HEK293T (cell line): ENCODE measurements at regions not wholly inside any gene's neighbourhood (a gene's known extent, or its start where the extent isn't known, plus 50 kb on each side); places are given as distances from the start of the nearest gene placed in this dataset.

Source experiments
- CTCF ChIA-PET: fragments of 350-600 bp; formaldehyde crosslinking; extraction: SDS; loops from one replicate; lab custom pipeline; 2021; ENCODE audit warnings: antibody characterized with exemption, inconsistent platforms; lab: Yijun Ruan, JAX
- POLR2A ChIA-PET: fragments of 350-600 bp; formaldehyde crosslinking; extraction: SDS; loops from one replicate; lab custom pipeline; 2020; ENCODE audit warnings: antibody characterized with exemption, inconsistent platforms; lab: Yijun Ruan, JAX
- DNase-seq: peaks from one replicate; pipeline ENCODE4 v3.0.0; 2012; ENCODE audit warnings: mixed read lengths; ENCODE audit errors: extremely low spot score
- ARNT ChIP-seq: fragments of 450-650 bp; IDR thresholded peaks from 2 replicates; pipeline ENCODE4 v1.6.1; 2017; ENCODE audit warnings: mild to moderate bottlenecking
- BHLHE40 ChIP-seq: fragments of 450-650 bp; IDR thresholded peaks from 2 replicates; pipeline ENCODE4 v1.6.1; 2016; ENCODE audit warnings: mild to moderate bottlenecking, moderate library complexity, borderline replicate concordance
- CTBP1 ChIP-seq: fragments of 450-650 bp; IDR thresholded peaks from 2 replicates; pipeline ENCODE4 v1.6.1; 2016; ENCODE audit warnings: borderline replicate concordance
- ELF4 ChIP-seq: fragments of 450-650 bp; IDR thresholded peaks from 2 replicates; pipeline ENCODE4 v1.6.1; 2017; ENCODE audit warnings: antibody characterized with exemption
- FOXA1 ChIP-seq: fragments of 450-650 bp; IDR thresholded peaks from 2 replicates; pipeline ENCODE4 v1.6.1; 2016; ENCODE audit warnings: mild to moderate bottlenecking
- FOXK2 ChIP-seq: fragments of 450-650 bp; IDR thresholded peaks from 2 replicates; pipeline ENCODE4 v1.6.1; 2016; ENCODE audit warnings: mild to moderate bottlenecking
- FOXM1 ChIP-seq: fragments of 450-650 bp; IDR thresholded peaks from 2 replicates; pipeline ENCODE4 v1.6.1; 2017; ENCODE audit warnings: mild to moderate bottlenecking, borderline replicate concordance
- HDGF ChIP-seq: fragments of 450-650 bp; IDR thresholded peaks from 2 replicates; pipeline ENCODE4 v1.6.1; 2017; ENCODE audit warnings: antibody characterized with exemption, borderline replicate concordance
- L3MBTL2 ChIP-seq: fragments of 450-650 bp; conservative IDR thresholded peaks from 2 replicates; pipeline ENCODE4 v1.6.1; 2016; ENCODE audit warnings: mild to moderate bottlenecking
- LEF1 ChIP-seq: fragments of 450-650 bp; IDR thresholded peaks from 2 replicates; pipeline ENCODE4 v1.6.1; 2017; ENCODE audit warnings: mild to moderate bottlenecking, borderline replicate concordance
- NFRKB ChIP-seq: fragments of 450-650 bp; IDR thresholded peaks from 2 replicates; pipeline ENCODE4 v1.6.1; 2016; ENCODE audit warnings: mild to moderate bottlenecking, moderate library complexity
- SP1 ChIP-seq: fragments of 450-650 bp; IDR thresholded peaks from 2 replicates; pipeline ENCODE4 v1.6.1; 2017
- SUZ12 ChIP-seq: fragments of 450-650 bp; IDR thresholded peaks from 2 replicates; pipeline ENCODE4 v1.6.1; 2016; ENCODE audit warnings: mild to moderate bottlenecking
- TARDBP ChIP-seq: fragments of 450-650 bp; IDR thresholded peaks from 2 replicates; pipeline ENCODE4 v1.6.1; 2016
- ZNF384 ChIP-seq: fragments of 450-650 bp; IDR thresholded peaks from 2 replicates; pipeline ENCODE4 v1.6.1; 2016
- TF ChIP-seq, protein P1 (sequence below): fragments of 450-650 bp; IDR thresholded peaks from 2 replicates; pipeline ENCODE4 v1.6.1; 2016

DNA sequence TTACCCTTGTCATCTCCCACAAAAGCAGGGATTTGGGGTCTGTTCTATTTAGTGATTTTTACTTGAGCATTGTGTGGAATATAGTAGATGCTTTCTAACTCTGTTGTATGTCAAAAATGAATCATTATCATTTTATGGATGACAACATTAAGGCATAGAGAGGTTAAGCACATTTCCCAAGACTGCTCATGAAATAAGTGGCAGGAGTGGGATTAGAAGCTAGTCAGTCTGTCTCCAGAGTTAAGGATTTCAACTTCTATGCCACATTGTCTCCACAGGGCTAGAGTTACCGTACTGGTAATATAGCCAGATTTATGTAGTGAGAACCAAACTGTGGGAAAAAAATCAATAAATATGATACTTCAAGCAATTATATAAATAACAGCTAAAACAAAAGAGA, 170.6 kb upstream of the DCN start:
- TF ChIP-seq HDGF, result no peak
- no peak for TF ChIP-seq FOXA1
- no peak for TF ChIP-seq CTBP1
- TF ChIP-seq ZNF384, result no peak
- TF ChIP-seq TARDBP, result no peak
- TF ChIP-seq LEF1, result no peak
- TF ChIP-seq, protein P1, sequence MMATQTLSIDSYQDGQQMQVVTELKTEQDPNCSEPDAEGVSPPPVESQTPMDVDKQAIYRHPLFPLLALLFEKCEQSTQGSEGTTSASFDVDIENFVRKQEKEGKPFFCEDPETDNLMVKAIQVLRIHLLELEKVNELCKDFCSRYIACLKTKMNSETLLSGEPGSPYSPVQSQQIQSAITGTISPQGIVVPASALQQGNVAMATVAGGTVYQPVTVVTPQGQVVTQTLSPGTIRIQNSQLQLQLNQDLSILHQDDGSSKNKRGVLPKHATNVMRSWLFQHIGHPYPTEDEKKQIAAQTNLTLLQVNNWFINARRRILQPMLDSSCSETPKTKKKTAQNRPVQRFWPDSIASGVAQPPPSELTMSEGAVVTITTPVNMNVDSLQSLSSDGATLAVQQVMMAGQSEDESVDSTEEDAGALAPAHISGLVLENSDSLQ, result no peak
- TF ChIP-seq SP1, result no peak
- no peak for TF ChIP-seq ARNT
- no peak for TF ChIP-seq L3MBTL2
- no peak for TF ChIP-seq ELF4
- TF ChIP-seq BHLHE40, result no peak
- no peak for TF ChIP-seq SUZ12
- TF ChIP-seq FOXM1, result no peak
- TF ChIP-seq FOXK2, result no peak
- TF ChIP-seq NFRKB, result no peak
- no peak for DNase-seq
- POLR2A ChIA-PET, result no interaction called here
- CTCF ChIA-PET, result interaction anchor here (0.6 kb wide), 1 partner anchor 61 kb away, joined by 3 read pairs; no protein-coding TSS in a partner anchor

DNA sequence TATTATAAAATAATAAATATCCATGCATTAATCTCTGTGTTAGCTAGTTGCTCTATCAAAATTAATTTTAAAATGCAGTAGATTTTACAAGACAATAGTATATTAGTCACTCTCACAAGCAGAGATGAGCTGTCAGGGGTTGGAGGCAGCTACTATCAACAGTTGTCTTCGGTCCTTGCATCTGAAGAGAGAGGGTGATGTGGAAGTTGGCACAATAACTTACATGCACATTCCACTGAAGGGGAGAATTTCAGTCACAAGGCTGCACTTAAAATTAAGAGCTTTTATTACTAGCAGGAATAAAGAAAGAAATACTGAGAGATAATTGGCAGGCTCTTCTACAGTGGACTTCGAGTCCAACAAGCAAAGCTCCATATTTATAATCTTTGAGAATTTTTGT, 166.9 kb upstream of the DCN start:
- ChIA-PET CTCF (no interaction called here), POLR2A (no interaction called here)
- no peak for DNase-seq
- TF ChIP-seq BHLHE40, result no peak
- no peak for TF ChIP-seq ELF4

DNA sequence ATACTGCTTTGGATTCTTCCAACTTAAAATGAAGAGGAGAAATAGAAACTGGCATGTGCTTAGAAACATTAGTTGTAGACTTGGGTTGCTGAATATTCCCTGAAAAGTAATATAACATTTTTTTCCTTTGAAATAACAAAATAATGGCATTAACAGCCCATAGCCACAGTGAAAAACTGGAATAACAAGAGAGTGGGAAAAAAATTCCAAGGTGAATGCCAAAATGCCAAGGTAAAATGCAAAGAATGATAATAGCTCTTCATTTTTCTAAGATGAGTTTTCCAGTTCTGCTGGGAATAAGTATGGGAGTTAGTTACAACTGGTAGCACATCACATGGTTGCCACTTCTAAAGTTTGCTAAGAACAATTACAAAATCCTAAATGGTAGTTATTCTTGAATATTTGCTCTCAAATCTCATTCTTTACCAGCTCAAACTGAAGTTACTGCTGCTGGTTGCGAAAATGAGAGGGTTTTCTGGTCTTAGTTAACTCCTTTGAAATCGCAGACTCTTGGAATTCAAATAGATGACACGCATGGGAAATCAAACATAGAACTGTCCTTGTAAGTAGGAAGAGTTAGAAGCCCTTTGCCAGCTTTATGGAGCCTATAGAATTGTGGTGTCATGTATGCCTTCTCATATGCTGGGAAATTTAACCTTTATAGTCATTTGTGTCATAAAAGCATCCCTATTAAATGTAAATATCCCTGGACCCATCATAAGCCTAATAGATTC, 165.0 kb upstream of the DCN start:
- ChIA-PET POLR2A (no interaction called here), CTCF (no interaction called here)
- no peak for TF ChIP-seq BHLHE40
- TF ChIP-seq SP1, result no peak
- no peak for TF ChIP-seq L3MBTL2
- no peak for TF ChIP-seq ZNF384
- TF ChIP-seq ARNT, result no peak
- no peak for DNase-seq

DNA sequence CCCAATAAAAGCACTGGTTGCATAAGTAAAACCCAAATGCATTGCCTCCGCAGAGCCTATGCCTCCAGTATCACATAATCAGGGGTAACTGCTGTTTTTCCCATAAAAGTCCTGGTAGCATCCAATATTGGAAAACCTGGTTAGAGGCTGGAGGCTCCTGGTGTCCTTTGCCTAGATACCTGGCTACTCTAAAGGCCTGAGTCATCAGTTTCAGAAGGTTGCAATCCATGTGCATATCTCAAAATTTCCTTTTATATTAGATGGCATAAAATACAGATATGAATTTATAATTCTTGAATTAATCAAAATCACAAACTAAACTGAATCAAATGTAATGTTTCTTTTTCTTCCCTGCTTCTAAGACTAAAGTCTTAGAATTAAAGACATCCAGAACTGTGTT, 164.2 kb upstream of the DCN start:
- DNase-seq, result no peak
- TF ChIP-seq, protein P1, result no peak
- TF ChIP-seq SP1 (no peak), BHLHE40 (no peak)
- ChIA-PET CTCF (no interaction called here), POLR2A (no interaction called here)

DNA sequence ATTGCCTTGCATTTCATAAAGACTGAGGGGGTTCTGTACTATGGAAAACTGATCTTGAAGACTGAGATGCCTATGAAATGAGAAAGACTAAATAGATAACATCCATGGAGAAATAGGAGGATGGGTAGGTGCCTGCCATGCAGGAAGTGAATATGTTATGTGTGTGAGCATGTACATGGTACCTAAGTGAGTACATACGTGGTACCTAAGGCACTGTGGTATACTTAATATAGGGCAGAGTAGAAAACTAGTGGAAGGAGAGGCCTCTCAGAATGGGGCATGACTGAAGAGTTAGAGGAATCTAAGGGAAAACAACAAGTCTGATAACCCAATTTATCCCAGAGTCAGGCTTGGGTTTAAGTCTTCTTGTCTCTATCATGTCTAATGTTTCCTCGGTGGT, 161.8 kb upstream of the DCN start:
- ChIA-PET CTCF (no interaction called here), POLR2A (no interaction called here)
- TF ChIP-seq ELF4, result no peak
- no peak for TF ChIP-seq NFRKB
- no peak for TF ChIP-seq ZNF384
- no peak for TF ChIP-seq ARNT
- no peak for DNase-seq

DNA sequence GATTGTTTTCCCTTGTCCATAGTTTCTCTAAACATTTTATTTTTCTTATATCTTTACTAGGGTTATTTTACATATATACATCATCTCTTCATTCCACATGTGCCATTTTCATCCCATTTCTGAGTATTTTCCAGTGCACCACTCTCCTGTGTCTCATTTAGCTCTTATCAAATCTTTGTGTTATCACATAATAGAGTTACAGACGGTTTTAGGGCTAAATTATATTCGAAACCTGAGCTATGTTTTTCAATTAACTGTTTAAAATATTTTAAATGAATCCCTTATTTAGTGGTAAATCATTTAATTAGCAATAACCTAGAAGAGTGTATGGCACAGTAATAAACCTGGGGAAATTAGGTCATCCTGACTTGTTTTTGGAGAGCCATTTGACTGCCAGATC, 160.4 kb upstream of the DCN start:
- CTCF ChIA-PET, result no interaction called here
- TF ChIP-seq SUZ12, result no peak
- TF ChIP-seq LEF1, result no peak
- no peak for TF ChIP-seq NFRKB
- no peak for TF ChIP-seq ZNF384
- TF ChIP-seq HDGF, result no peak
- TF ChIP-seq FOXM1, result no peak
- no peak for TF ChIP-seq ARNT
- TF ChIP-seq TARDBP, result no peak
- TF ChIP-seq ELF4, result no peak
- POLR2A ChIA-PET, result no interaction called here
- DNase-seq, result no peak

DNA sequence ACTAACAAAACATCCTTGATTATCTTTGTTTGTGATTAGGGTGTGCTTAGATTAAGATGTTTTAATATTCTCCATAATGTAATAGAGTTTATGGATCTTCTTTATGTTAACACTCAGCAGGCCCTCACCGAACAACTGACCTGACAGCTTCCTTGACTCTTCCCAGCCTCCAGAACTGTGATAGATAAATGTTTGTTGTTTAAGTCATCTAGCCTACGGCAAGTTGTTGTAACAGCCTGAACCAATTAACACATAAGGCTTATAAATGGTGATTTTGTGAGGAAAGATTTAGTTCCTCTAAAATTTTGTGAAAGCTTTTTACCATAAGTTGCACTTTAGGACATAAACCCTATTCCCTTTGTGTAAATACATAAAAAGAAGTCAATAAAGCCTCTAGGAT, 156.5 kb upstream of the DCN start:
- CTCF ChIA-PET, result no interaction called here
- DNase-seq, result no peak
- POLR2A ChIA-PET, result no interaction called here
- TF ChIP-seq FOXM1 (no peak), L3MBTL2 (no peak), FOXK2 (no peak), LEF1 (no peak), SP1 (no peak), NFRKB (no peak), ZNF384 (no peak), SUZ12 (no peak), ELF4 (no peak), HDGF (no peak), BHLHE40 (no peak), CTBP1 (no peak), FOXA1 (no peak), TARDBP (no peak), ARNT (no peak)
- TF ChIP-seq, protein P1, result no peak
